ENCODE measurements at regions not wholly inside any gene's neighbourhood (a gene's known extent, or its start where the extent isn't known, plus 50 kb on each side); places are given as distances from the start of the nearest gene placed in this dataset.

DNA sequence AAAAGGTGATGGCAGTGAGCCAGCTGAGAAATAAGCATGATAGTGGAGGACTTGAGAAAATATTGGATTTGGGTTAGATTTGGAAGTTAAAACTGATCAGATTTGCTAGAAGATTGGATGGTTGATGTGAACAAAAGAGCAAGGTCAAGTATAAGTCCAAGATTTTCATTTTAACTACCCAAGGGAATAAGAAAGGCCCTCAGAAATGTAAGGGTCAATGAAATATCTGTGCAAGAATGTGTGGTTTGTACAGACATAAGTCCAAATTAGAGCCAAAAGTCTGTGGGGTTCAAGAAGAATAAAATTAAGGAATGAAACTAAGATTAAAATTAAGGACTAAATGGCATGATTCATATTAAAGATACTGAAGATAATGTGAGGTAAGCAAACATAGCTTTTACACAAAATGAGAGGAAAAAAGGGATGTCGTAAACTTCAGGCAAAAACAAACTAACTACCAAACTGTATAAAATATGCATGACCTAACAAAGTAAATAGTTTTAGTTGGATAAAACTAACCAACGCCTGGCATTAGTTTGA lies 78.4 kb upstream of the CACNA2D1 start:
- Histone ChIP-seq H3K9me3 (ENCODE audit: control insufficient read depth in 1 of 2, insufficient read depth in 1 of 2, low read depth in 1 of 2, low read length in 2 of 2) (no peaks in the 10 kb centered on the region), H3K9ac (ENCODE audit: low read length) (no peak overlapping the region), H3K9me2 (ENCODE audit: insufficient read depth) (no peaks in the 10 kb centered on the region), H3K4me3 (replicated peaks in 1 of 2; ENCODE audit: low read depth in 1 of 2, low read length in 2 of 2) (no peak overlapping the region), H3K27ac (ENCODE audit: low read depth, low read length) (no peak overlapping the region), H3K36me3 (ENCODE audit: control insufficient read depth in 1 of 2, insufficient read depth in 2 of 2, low read length in 2 of 2) (no peaks in the 10 kb centered on the region), H3K4me2 (ENCODE audit: low read length) (no peak overlapping the region), H3K27me3 (ENCODE audit: insufficient read depth, low read length) (no peaks in the 10 kb centered on the region), H2AFZ (ENCODE audit: low read depth, low read length, poor library complexity, severe bottlenecking) (no peak overlapping the region), H3K4me1 (ENCODE audit: control insufficient read depth in 1 of 2, insufficient read depth in 2 of 2, low read length in 2 of 2) (no peaks in the 10 kb centered on the region), H3K79me2 (ENCODE audit: insufficient read depth, low read length) (no peaks in the 10 kb centered on the region), H4K20me1 (ENCODE audit: insufficient read depth) (no peaks in the 10 kb centered on the region)
- no TSS peak for BruUV-seq (replicated peaks)
- ChIA-PET RAD21 (ENCODE audit: low non-redundant PET in 1 of 2, low total read pairs in 2 of 2, uncharacterized antibody in 2 of 2, unreplicated experiment in 2 of 2) (no interaction called here), CTCF (no interaction called here), POLR2A (no interaction called here)
- no peak for ATAC-seq
- no peak for DNase-seq (ENCODE audit: low read depth, low spot score)
- intact Hi-C loops (cut with micrococcal nuclease): no loop called here
- TF ChIP-seq, protein P1, sequence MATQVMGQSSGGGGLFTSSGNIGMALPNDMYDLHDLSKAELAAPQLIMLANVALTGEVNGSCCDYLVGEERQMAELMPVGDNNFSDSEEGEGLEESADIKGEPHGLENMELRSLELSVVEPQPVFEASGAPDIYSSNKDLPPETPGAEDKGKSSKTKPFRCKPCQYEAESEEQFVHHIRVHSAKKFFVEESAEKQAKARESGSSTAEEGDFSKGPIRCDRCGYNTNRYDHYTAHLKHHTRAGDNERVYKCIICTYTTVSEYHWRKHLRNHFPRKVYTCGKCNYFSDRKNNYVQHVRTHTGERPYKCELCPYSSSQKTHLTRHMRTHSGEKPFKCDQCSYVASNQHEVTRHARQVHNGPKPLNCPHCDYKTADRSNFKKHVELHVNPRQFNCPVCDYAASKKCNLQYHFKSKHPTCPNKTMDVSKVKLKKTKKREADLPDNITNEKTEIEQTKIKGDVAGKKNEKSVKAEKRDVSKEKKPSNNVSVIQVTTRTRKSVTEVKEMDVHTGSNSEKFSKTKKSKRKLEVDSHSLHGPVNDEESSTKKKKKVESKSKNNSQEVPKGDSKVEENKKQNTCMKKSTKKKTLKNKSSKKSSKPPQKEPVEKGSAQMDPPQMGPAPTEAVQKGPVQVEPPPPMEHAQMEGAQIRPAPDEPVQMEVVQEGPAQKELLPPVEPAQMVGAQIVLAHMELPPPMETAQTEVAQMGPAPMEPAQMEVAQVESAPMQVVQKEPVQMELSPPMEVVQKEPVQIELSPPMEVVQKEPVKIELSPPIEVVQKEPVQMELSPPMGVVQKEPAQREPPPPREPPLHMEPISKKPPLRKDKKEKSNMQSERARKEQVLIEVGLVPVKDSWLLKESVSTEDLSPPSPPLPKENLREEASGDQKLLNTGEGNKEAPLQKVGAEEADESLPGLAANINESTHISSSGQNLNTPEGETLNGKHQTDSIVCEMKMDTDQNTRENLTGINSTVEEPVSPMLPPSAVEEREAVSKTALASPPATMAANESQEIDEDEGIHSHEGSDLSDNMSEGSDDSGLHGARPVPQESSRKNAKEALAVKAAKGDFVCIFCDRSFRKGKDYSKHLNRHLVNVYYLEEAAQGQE (IDR thresholded peaks at IDR 0.05; ENCODE audit: low read depth): no peak
- no peak for TF ChIP-seq SP1 (IDR thresholded peaks at IDR 0.05; ENCODE audit: low read depth)
- no peak for TF ChIP-seq RAD21 (IDR thresholded peaks at IDR 0.05; ENCODE audit: low read depth)
- TF ChIP-seq, protein P2, sequence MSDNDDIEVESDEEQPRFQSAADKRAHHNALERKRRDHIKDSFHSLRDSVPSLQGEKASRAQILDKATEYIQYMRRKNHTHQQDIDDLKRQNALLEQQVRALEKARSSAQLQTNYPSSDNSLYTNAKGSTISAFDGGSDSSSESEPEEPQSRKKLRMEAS (IDR thresholded peaks at IDR 0.05): no peak
- no peak for TF ChIP-seq ZFX (IDR thresholded peaks at IDR 0.05)
- TF ChIP-seq CEBPB (IDR thresholded peaks at IDR 0.05; ENCODE audit: low read depth): no peak
- TF ChIP-seq, protein P3, sequence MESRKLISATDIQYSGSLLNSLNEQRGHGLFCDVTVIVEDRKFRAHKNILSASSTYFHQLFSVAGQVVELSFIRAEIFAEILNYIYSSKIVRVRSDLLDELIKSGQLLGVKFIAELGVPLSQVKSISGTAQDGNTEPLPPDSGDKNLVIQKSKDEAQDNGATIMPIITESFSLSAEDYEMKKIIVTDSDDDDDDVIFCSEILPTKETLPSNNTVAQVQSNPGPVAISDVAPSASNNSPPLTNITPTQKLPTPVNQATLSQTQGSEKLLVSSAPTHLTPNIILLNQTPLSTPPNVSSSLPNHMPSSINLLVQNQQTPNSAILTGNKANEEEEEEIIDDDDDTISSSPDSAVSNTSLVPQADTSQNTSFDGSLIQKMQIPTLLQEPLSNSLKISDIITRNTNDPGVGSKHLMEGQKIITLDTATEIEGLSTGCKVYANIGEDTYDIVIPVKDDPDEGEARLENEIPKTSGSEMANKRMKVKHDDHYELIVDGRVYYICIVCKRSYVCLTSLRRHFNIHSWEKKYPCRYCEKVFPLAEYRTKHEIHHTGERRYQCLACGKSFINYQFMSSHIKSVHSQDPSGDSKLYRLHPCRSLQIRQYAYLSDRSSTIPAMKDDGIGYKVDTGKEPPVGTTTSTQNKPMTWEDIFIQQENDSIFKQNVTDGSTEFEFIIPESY (IDR thresholded peaks at IDR 0.05; ENCODE audit: extremely low read depth, insufficient replicate concordance, low read length): no peak
- TF ChIP-seq EZH2phosphoT487 (IDR thresholded peaks at IDR 0.05; ENCODE audit: borderline replicate concordance): no peak
- no peak for TF ChIP-seq SIN3A (IDR thresholded peaks at IDR 0.05; ENCODE audit: low read depth)
- TF ChIP-seq, protein P4, sequence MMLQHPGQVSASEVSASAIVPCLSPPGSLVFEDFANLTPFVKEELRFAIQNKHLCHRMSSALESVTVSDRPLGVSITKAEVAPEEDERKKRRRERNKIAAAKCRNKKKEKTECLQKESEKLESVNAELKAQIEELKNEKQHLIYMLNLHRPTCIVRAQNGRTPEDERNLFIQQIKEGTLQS (IDR thresholded peaks at IDR 0.05): no peak
- TF ChIP-seq TCF7L2 (IDR thresholded peaks at IDR 0.05; ENCODE audit: borderline replicate concordance, extremely low read depth, insufficient read depth, insufficient read length): no peak
- TF ChIP-seq, protein P5, sequence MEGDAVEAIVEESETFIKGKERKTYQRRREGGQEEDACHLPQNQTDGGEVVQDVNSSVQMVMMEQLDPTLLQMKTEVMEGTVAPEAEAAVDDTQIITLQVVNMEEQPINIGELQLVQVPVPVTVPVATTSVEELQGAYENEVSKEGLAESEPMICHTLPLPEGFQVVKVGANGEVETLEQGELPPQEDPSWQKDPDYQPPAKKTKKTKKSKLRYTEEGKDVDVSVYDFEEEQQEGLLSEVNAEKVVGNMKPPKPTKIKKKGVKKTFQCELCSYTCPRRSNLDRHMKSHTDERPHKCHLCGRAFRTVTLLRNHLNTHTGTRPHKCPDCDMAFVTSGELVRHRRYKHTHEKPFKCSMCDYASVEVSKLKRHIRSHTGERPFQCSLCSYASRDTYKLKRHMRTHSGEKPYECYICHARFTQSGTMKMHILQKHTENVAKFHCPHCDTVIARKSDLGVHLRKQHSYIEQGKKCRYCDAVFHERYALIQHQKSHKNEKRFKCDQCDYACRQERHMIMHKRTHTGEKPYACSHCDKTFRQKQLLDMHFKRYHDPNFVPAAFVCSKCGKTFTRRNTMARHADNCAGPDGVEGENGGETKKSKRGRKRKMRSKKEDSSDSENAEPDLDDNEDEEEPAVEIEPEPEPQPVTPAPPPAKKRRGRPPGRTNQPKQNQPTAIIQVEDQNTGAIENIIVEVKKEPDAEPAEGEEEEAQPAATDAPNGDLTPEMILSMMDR (IDR thresholded peaks at IDR 0.05 in 2 of 3, conservative IDR thresholded peaks at IDR 0.05 in 1 of 3; ENCODE audit: borderline replicate concordance in 1 of 3, insufficient read depth in 1 of 3, low read depth in 2 of 3, low read length in 2 of 3): no peak
- TF ChIP-seq SRF (IDR thresholded peaks at IDR 0.05; ENCODE audit: low read depth): no peak
- TF ChIP-seq EZH2 (IDR thresholded peaks at IDR 0.05): no peak
- no peak for TF ChIP-seq POLR2A (IDR thresholded peaks at IDR 0.05; ENCODE audit: borderline replicate concordance, extremely low read depth, insufficient read depth, insufficient read length)
- TF ChIP-seq POLR2AphosphoS5 (IDR thresholded peaks at IDR 0.05; ENCODE audit: low read depth, low read length): no peak
- TF ChIP-seq EGR1 (IDR thresholded peaks at IDR 0.05; ENCODE audit: low read depth): no peak
- no peak for TF ChIP-seq JUND (IDR thresholded peaks at IDR 0.05)
